Prostate gland (tissue), 2 donors: ENCODE measurements at regions not wholly inside any gene's neighbourhood (a gene's known extent, or its start where the extent isn't known, plus 50 kb on each side); places are given as distances from the start of the nearest gene placed in this dataset.
"Not testable (repeated sequence)": the region's sequence is repeated elsewhere in the genome, so short reads cannot be mapped to it uniquely, and the experiment has no call there.

Experiments used
- CTCF ChIP-seq, 4 experiments: fragments of 200-600 bp in 2 of 4; fragments of 450-650 bp in 2 of 4; sonication (generic) in 2 of 4; IDR thresholded peaks; 1 replicate in 3 of 4; 2 replicates in 1 of 4; pipeline ENCODE4 v1.5.1; 2016 to 2019; ENCODE audit warnings: antibody characterized with exemption in 4 of 4, mild to moderate bottlenecking in 2 of 4, moderate library complexity in 2 of 4
- POLR2A ChIP-seq: fragments of 450-650 bp; IDR thresholded peaks from one replicate; pipeline ENCODE4 v1.6.1; 2016; ENCODE audit warnings: antibody characterized with exemption, mild to moderate bottlenecking

GRCh38 chr2:87512864-87513530 is 234.9 kb upstream of the PLGLB2 start:
- TF ChIP-seq CTCF (IDR thresholded peaks at IDR 0.05); POLR2A: not testable (repeated sequence)
